Kidney (tissue), 13 donors: ENCODE measurements at regions not wholly inside any gene's neighbourhood (a gene's known extent, or its start where the extent isn't known, plus 50 kb on each side); places are given as distances from the start of the nearest gene placed in this dataset.

Experiments used
- DNase-seq, 5 donors: peaks; one replicate each; pipeline ENCODE4 v3.0.0-alpha.2; 2013 to 2020
- FAIRE-seq: peaks from 2 replicates; lab custom pipeline; 2012; peaks lifted over from hg19 to GRCh38; lab: Jason Lieb, UNC
- H3K27ac ChIP-seq, 2 donors: one replicate each; pipeline ENCODE4 v1.7.0; 2013; ENCODE audit warnings: low read depth in 2 of 2, low read length in 2 of 2, inconsistent platforms in 1 of 2
- H3K27me3 ChIP-seq: one replicate; pipeline ENCODE4 v1.7.1; 2013; ENCODE audit warnings: low read length, inconsistent platforms; ENCODE audit not compliant: control insufficient read depth, insufficient read depth
- H3K36me3 ChIP-seq, 3 donors: one replicate each; pipeline versions ENCODE4 v1.7.0 to v1.7.1; 2013; ENCODE audit warnings: low read length in 3 of 3, control low read depth in 1 of 3, inconsistent platforms in 1 of 3; ENCODE audit not compliant: insufficient read depth in 3 of 3, control insufficient read depth in 2 of 3
- H3K4me1 ChIP-seq, 3 donors: one replicate each; pipeline versions ENCODE4 v1.7.0 to v1.7.1; 2013; ENCODE audit warnings: low read length in 3 of 3, inconsistent platforms in 1 of 3, low read depth in 1 of 3; ENCODE audit not compliant: control insufficient read depth in 2 of 3, insufficient read depth in 2 of 3
- H3K4me3 ChIP-seq, 3 donors: one replicate each; pipeline versions ENCODE4 v1.7.0 to v1.8.1; 2013; ENCODE audit warnings: low read length in 3 of 3, control low read depth in 1 of 3, inconsistent platforms in 1 of 3
- H3K9ac ChIP-seq, 3 donors: one replicate each; pipeline versions ENCODE4 v1.7.0 to v1.7.1; 2013; ENCODE audit warnings: low read length in 3 of 3, control low read depth in 1 of 3, inconsistent platforms in 1 of 3
- H3K9me3 ChIP-seq, 3 donors: one replicate each; pipeline versions ENCODE4 v1.7.0 to v1.7.1; 2013; ENCODE audit warnings: low read length in 3 of 3, control low read depth in 1 of 3, inconsistent platforms in 1 of 3; ENCODE audit not compliant: control insufficient read depth in 2 of 3, insufficient read depth in 1 of 3
- CTCF ChIP-seq: IDR thresholded peaks from 3 replicates; pipeline ENCODE4 v1.5.1; 2012; ENCODE audit warnings: mild to moderate bottlenecking, moderate library complexity, borderline replicate concordance; ENCODE audit not compliant: insufficient read depth; ENCODE audit errors: extremely low read depth
- intact Hi-C: fragments of 100-400 bp; cut with DNase I; formaldehyde crosslinking; loops from one replicate; pipeline ENCODE4 v1.11.1; 2022
- donor health status: control.
- donor health status: control.
- donor health status: control.
- donor health status: control.
- donor health status: control.
- donor health status: DM: yes; HTN: yes; CAD: no.
- donor health status: Normal renal cell carcinoma (clear cell type).

- Histone ChIP-seq H3K9ac (no peak overlapping the region), H3K27ac (no peak overlapping the region), H3K27me3 (no peaks in the 10 kb centered on the region), H3K36me3 (no peaks in the 10 kb centered on the region), H3K9me3 (no peaks in the 10 kb centered on the region), H3K4me1 (no peaks in the 10 kb centered on the region), H3K4me3 (no peak overlapping the region)
- no peak for TF ChIP-seq CTCF
- intact Hi-C loops = no loop called here
- FAIRE-seq (no peak), DNase-seq (peak in 2 of 5 donors; percentile 51 to 60)
These were observed 112.0 kb upstream of the SLC7A14 start for GRCh38 chr3:170697908-170698307.

GRCh38 chr3:170697131-170697530 is 111.3 kb upstream of the SLC7A14 start:
- Histone ChIP-seq H3K4me1 (no peaks in the 10 kb centered on the region), H3K4me3 (no peak overlapping the region), H3K27ac (no peak overlapping the region), H3K9me3 (no peaks in the 10 kb centered on the region), H3K27me3 (no peaks in the 10 kb centered on the region), H3K9ac (no peak overlapping the region), H3K36me3 (no peaks in the 10 kb centered on the region)
- intact Hi-C loops = no loop called here
- TF ChIP-seq CTCF = no peak
- no peak for FAIRE-seq
- DNase-seq = no peak

GRCh38 chr3:170695486-170696064 is 109.7 kb upstream of the SLC7A14 start:
- H3K4me3 ChIP-seq = no peak overlapping the region
- peak in 1 of 5 donors; percentile 26 for DNase-seq
- intact Hi-C loops = no loop called here

More at GRCh38 chr3:170695486-170696064, 109.7 kb upstream of the SLC7A14 start:
- TF ChIP-seq CTCF = no peak
- no peaks in the 10 kb centered on the region for H3K27me3 ChIP-seq
- no peaks in the 10 kb centered on the region for H3K4me1 ChIP-seq
- H3K9ac ChIP-seq = no peak overlapping the region
- no peaks in the 10 kb centered on the region for H3K9me3 ChIP-seq
- H3K27ac ChIP-seq = no peak overlapping the region
- H3K36me3 ChIP-seq = no peaks in the 10 kb centered on the region
- no peak for FAIRE-seq
